Colonic mucosa (tissue), 4 donors: ENCODE measurements at regions not wholly inside any gene's neighbourhood (a gene's known extent, or its start where the extent isn't known, plus 50 kb on each side); places are given as distances from the start of the nearest gene placed in this dataset.

Experiments
- DNase-seq: peaks from one replicate; pipeline ENCODE4 v3.0.0-alpha.2; 2020
- H3K27ac ChIP-seq: fragments of 200-600 bp; one replicate; pipeline ENCODE4 v1.8.0; 2021
- H3K27me3 ChIP-seq: fragments of 200-600 bp; one replicate; pipeline ENCODE4 v1.8.0; 2021
- H3K36me3 ChIP-seq: fragments of 200-600 bp; one replicate; pipeline ENCODE4 v1.8.0; 2021
- H3K4me1 ChIP-seq: fragments of 200-600 bp; one replicate; pipeline ENCODE4 v1.8.0; 2021; ENCODE audit warnings: mild to moderate bottlenecking
- H3K4me3 ChIP-seq: fragments of 200-600 bp; one replicate; pipeline ENCODE4 v1.8.0; 2021
- H3K9ac ChIP-seq, 2 donors: one replicate each; pipeline ENCODE4 v1.7.0; 2013; ENCODE audit warnings: control low read depth in 2 of 2, low read depth in 2 of 2, low read length in 2 of 2
- H3K9me3 ChIP-seq: fragments of 200-600 bp; one replicate; pipeline ENCODE4 v1.8.0; 2021
- intact Hi-C: fragments of 100-400 bp; cut with DNase I; formaldehyde crosslinking; loops from one replicate; pipeline ENCODE4 v1.14.1; 2022
- TF ChIP-seq, protein P1 (sequence below): fragments of 200-600 bp; IDR thresholded peaks from one replicate; pipeline ENCODE4 v1.8.0; 2022; ENCODE audit warnings: antibody characterized with exemption, mild to moderate bottlenecking
- donor health status: healthy.
- donor health status: DM: no; HTN: no; CAD: no.
- donor health status: DM: no; HTN: no; CAD: no.

DNA sequence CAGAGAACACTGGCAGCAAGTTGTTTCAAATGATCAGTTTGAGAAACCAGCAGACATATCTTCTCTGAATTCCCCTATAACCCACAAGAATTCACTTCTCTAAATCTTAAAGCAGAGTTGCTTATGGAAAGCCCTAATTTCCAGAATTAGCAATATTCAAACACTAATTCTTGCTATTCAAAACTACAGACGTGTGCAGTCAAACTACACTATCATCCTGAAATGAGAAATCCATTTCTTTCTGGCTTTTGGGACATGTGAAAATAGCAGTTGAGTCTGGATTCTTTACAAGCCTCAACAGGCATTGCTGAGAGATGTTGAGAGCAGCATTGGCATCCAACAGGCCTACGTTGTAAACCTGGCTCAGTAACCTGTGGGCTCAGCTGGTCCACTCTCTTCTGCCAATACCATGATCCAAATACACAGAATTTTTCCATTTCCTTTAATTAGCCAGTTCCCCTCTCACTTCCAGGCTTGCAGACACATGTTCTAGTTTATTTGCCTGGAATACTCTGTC, 74.6 kb upstream of the TMTC1 start:
- H3K4me1 ChIP-seq: no peaks in the 10 kb centered on the region
- H3K4me3 ChIP-seq: no peak overlapping the region
- no peak for DNase-seq
- H3K36me3 ChIP-seq: no peaks in the 10 kb centered on the region
- TF ChIP-seq, protein P1, sequence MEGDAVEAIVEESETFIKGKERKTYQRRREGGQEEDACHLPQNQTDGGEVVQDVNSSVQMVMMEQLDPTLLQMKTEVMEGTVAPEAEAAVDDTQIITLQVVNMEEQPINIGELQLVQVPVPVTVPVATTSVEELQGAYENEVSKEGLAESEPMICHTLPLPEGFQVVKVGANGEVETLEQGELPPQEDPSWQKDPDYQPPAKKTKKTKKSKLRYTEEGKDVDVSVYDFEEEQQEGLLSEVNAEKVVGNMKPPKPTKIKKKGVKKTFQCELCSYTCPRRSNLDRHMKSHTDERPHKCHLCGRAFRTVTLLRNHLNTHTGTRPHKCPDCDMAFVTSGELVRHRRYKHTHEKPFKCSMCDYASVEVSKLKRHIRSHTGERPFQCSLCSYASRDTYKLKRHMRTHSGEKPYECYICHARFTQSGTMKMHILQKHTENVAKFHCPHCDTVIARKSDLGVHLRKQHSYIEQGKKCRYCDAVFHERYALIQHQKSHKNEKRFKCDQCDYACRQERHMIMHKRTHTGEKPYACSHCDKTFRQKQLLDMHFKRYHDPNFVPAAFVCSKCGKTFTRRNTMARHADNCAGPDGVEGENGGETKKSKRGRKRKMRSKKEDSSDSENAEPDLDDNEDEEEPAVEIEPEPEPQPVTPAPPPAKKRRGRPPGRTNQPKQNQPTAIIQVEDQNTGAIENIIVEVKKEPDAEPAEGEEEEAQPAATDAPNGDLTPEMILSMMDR: no peak
- no peaks in the 10 kb centered on the region for H3K9me3 ChIP-seq
- no peak overlapping the region for H3K27ac ChIP-seq
- H3K9ac ChIP-seq: no peak overlapping the region
- H3K27me3 ChIP-seq: no peaks in the 10 kb centered on the region
- intact Hi-C loops: no loop called here

DNA sequence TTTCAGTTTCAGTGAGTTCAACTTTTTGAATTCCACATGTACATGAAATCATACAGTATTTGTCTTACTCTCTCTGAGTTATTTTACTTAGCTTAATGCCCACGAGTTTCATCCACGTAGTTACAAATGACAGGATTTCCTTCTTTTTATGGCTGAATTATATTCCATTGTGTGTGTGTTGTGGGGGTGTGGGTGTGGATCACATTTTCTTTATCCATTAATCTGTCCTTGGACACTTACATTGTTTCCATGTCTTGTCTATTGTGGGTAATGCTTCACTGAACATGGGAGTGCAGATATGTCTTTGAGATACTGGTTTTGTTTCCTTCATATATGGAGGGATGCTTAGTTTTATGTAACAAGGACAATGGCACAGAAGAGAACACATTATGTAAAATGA, 63.5 kb upstream of the TMTC1 start:
- H3K9me3 ChIP-seq: no peaks in the 10 kb centered on the region
- H3K27ac ChIP-seq: no peak overlapping the region
- DNase-seq: no peak
- TF ChIP-seq, protein P1: no peak
- no peak overlapping the region for H3K9ac ChIP-seq
- H3K36me3 ChIP-seq: no peaks in the 10 kb centered on the region
- intact Hi-C loops: no loop called here
- no peaks in the 10 kb centered on the region for H3K4me1 ChIP-seq
- no peak overlapping the region for H3K4me3 ChIP-seq
- H3K27me3 ChIP-seq: no peaks in the 10 kb centered on the region

DNA sequence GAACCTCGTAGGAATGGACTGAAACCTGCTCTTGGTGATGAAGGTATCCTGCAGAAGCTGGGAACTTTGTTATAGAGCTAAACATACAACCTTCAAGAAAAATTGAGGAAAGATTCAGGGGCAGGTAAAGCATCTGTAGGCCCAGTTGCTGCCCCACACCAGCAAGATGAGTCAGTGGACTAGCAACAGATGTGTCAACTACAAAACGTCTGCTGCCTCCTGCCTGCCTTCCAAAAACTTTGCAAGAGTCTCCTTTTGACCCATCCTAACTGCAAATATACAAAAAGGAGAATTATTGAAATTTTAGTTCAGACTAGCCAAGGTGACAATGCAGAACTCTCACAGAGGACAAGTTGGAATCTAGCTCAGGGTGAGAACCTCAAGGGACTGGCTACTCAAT, 60.9 kb upstream of the TMTC1 start:
- H3K9ac ChIP-seq: no peak overlapping the region
- no peaks in the 10 kb centered on the region for H3K36me3 ChIP-seq
- no peaks in the 10 kb centered on the region for H3K27me3 ChIP-seq
- H3K9me3 ChIP-seq: no peaks in the 10 kb centered on the region
- no peak for DNase-seq
- intact Hi-C loops: no loop called here
- H3K4me3 ChIP-seq: no peak overlapping the region
- TF ChIP-seq, protein P1: no peak
- no peak overlapping the region for H3K27ac ChIP-seq
- H3K4me1 ChIP-seq: no peaks in the 10 kb centered on the region

DNA sequence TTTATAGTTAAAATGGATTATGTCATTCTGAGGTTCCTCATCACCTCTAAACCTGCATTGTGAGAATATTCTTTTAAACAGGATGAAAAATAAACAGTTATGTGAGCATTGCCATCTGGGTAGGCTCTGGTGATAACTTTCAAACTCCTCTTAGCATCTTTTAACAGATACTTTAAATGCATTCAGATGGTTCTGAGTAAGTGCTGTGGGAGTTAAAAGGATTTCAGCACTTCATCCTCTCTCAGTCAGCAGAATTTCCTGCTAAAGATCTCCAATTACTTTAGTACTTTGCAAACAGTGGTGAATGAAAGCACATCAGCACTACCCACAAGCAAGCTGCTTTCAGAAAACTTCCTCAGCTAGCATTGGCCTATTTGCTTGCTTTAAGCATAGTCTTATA, 59.3 kb upstream of the TMTC1 start:
- H3K9ac ChIP-seq: no peak overlapping the region
- no peak overlapping the region for H3K27ac ChIP-seq
- no peak for DNase-seq
- intact Hi-C loops: no loop called here
- no peak overlapping the region for H3K4me3 ChIP-seq
- H3K4me1 ChIP-seq: no peaks in the 10 kb centered on the region
- H3K9me3 ChIP-seq: no peaks in the 10 kb centered on the region
- no peaks in the 10 kb centered on the region for H3K27me3 ChIP-seq
- no peaks in the 10 kb centered on the region for H3K36me3 ChIP-seq
- TF ChIP-seq, protein P1: no peak

DNA sequence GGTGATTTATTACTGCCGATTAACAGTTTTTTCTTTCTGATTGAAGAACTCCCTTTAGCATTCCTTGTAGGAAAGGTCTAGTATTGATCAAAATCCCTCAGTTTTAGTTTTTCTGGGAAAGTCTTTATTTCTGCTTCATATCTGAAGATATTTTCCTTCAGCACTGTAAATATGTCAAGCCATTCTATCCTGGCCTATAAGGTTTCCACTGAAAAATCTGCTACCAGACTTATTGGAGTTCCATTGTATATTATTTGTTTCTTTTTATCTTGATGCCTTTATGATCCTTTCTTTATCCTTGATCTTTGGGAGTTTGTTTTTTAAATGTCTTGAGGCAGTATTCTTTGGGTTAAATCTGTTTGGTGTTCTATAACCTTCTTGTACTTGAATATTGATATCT, 55.0 kb upstream of the TMTC1 start:
- TF ChIP-seq, protein P1: no peak
- Histone ChIP-seq H3K9ac (no peak overlapping the region), H3K4me1 (no peaks in the 10 kb centered on the region), H3K4me3 (no peak overlapping the region), H3K36me3 (no peaks in the 10 kb centered on the region), H3K27ac (no peak overlapping the region), H3K27me3 (no peaks in the 10 kb centered on the region), H3K9me3 (no peaks in the 10 kb centered on the region)
- no peak for DNase-seq
- intact Hi-C loops: no loop called here
